PC-3 (cell line): ENCODE measurements at regions not wholly inside any gene's neighbourhood (a gene's known extent, or its start where the extent isn't known, plus 50 kb on each side); places are given as distances from the start of the nearest gene placed in this dataset.

Experiments
- CTCF ChIP-seq: fragments of 300-600 bp; sonication (generic); conservative IDR thresholded peaks from 2 replicates; pipeline ENCODE4 v1.5.1; 2017; ENCODE audit warnings: antibody characterized with exemption, low read depth, mild to moderate bottlenecking, low read length
- EZH2 ChIP-seq: fragments of 300-600 bp; sonication (generic); IDR thresholded peaks from one replicate; pipeline ENCODE4 v1.6.1; 2017; ENCODE audit warnings: antibody characterized with exemption, mild to moderate bottlenecking, low read length; ENCODE audit not compliant: unreplicated experiment
- EZH2phosphoT487 ChIP-seq: fragments of 300-600 bp; sonication (generic); IDR thresholded peaks from 2 replicates; pipeline ENCODE4 v1.6.1; 2018; ENCODE audit warnings: mild to moderate bottlenecking, antibody characterized with exemption, low read length, borderline replicate concordance

- no peak for TF ChIP-seq CTCF
- no peak for TF ChIP-seq EZH2phosphoT487
- TF ChIP-seq EZH2, result no peak
These were observed 357.5 kb downstream of the PPP1R2C start for GRCh38 chrX:42420426-42420825.
